GM21360 (cell line): ENCODE measurements at regions not wholly inside any gene's neighbourhood (a gene's known extent, or its start where the extent isn't known, plus 50 kb on each side); places are given as distances from the start of the nearest gene placed in this dataset.
"Not testable (repeated sequence)": the region's sequence is repeated elsewhere in the genome, so short reads cannot be mapped to it uniquely, and the experiment has no call there.

Source experiments
- ATAC-seq: cut with Tn5 transposase; IDR thresholded peaks from one replicate; pipeline ENCODE4 v1.9.1; 2021; ENCODE audit warnings: mild to moderate bottlenecking, moderate library complexity; ENCODE audit not compliant: unreplicated experiment

- no peak for ATAC-seq
These were observed 219.2 kb downstream of the FOXD2 start for GRCh38 chr1:47656719-47657685.

GRCh38 chr1:47658161-47658920, 220.5 kb downstream of the FOXD2 start:
- ATAC-seq: no peak

- ATAC-seq: no peak
These were observed 221.3 kb downstream of the FOXD2 start for GRCh38 chr1:47659146-47659545.

- no peak for ATAC-seq
These were observed 222.8 kb downstream of the FOXD2 start for GRCh38 chr1:47660622-47661021.

DNA sequence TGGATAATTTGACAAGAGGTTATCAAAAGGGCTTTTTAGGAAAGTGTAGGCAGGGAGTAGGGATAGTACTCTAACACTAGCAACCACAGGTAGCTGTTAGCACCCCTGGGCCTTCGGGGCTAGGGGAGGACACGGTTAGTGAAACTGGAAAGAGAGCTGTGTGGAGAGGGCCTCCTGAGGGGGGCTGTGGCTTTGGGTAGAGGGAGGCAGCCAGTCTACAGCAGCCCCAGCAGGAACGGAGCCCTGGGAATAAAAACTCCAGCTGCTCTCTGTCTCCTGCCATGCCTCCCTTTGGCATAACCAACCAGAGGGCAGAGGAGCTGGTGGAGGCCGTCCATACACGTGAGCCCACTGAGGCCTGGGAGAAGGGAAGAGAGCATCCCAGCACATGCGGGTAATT, 223.2 kb downstream of the FOXD2 start:
- ATAC-seq: no peak

GRCh38 chr1:47662068-47662467, 224.2 kb downstream of the FOXD2 start:
- ATAC-seq: no peak

DNA sequence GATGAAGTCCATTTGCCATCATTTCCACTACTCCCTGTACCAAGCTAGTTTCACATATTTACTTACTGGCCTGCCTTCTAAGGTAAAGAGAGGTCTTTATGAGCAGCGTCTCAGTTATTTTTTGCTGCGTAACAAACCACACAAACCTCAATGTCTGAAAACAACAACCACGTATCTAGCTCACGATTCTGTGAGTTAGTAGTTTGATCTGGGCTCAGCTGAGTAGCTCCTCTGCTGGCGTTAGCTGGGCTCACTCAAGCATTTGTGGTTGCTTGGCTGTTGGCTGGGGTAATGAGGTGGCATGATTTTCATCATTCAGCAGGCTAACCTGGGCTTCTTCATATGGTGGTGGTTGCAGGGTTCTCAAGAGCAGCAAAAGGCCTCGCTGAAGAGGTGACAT, 225.4 kb downstream of the FOXD2 start:
- no peak for ATAC-seq

GRCh38 chr1:47664356-47664755, 226.5 kb downstream of the FOXD2 start:
- no peak for ATAC-seq

- not testable (repeated sequence) for ATAC-seq
These were observed 227.1 kb downstream of the FOXD2 start for GRCh38 chr1:47664896-47665295.

GRCh38 chr1:47669081-47669585, 231.3 kb downstream of the FOXD2 start:
- ATAC-seq: no peak

GRCh38 chr1:47672622-47673021, 234.8 kb downstream of the FOXD2 start:
- no peak for ATAC-seq

DNA sequence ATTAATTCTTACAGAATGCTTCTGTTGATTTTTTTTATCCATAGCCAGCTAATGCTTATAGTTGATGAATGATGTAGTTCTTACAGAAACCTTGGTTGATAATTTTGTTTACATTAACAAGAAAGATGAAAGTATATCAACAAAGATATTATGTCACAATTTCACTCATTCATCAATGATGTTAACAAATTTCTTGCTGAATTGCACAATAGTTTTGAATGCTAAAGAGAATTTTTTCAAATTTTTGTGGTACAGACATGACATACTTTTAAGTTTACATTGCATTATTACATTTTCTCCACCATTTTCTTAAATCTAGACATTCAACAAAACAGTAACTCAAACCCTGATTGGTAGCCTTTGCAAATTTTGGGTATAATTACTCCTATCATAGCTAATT, 236.3 kb downstream of the FOXD2 start:
- ATAC-seq: no peak

DNA sequence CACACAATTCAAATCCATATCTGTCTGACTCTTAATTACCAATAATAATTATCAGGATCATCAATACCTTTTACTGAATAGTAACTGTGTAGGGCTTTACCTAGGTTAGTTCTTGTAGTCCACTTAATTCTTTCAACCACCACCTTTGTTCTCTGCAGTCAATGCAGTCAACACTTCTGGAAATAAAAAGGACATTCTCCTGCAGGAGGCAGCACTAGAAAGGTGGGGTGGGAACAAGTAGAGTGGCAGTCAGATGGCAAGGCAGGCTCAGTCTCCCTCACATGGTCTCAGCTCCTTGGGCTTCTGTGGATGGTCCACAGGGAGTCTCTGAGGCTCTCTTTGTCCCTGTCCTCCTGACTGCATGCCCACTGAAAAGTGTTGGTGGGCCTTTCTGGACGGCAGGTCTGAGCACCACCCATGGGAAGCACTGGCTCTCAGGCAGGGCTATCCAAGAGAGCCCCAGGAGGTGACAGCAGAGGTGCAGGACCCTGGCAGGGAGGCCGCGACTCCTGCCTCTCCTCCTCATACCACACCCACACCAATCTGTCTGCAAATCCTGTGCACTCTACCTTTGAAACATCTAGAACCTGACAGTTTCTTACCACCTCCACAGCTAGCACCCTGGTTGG, 237.3 kb downstream of the FOXD2 start:
- no peak for ATAC-seq

DNA sequence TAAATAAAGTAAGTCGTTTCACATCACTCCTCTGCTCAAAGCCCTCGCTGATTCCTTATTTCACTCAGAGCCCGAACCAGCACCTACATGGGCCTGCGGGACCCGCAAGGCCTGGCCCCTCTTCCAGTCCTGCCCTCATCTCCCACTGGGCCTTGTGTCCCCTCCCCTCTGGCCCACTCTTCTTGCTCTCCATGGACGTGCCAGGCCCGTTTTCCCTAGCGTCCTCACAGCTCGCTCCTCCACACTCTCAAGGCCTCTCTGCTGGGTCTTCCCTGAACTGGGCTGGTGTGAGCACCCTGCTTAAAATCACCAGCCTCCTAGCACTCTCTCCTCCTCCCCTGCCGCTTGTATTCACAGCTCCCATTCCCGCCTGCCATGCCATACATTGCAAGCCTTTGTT, 237.9 kb downstream of the FOXD2 start:
- no peak for ATAC-seq

- ATAC-seq: no peak
These were observed 238.6 kb downstream of the FOXD2 start for GRCh38 chr1:47676311-47677054.

- ATAC-seq: no peak
These were observed 239.5 kb downstream of the FOXD2 start for GRCh38 chr1:47677241-47677940.

- no peak for ATAC-seq
These were observed 240.7 kb downstream of the FOXD2 start for GRCh38 chr1:47678464-47678980.

GRCh38 chr1:47679301-47679791, 241.5 kb downstream of the FOXD2 start:
- no peak for ATAC-seq

- no peak for ATAC-seq
These were observed 242.0 kb downstream of the FOXD2 start for GRCh38 chr1:47679826-47680225.
